H1 (cell line): ENCODE measurements at regions not wholly inside any gene's neighbourhood (a gene's known extent, or its start where the extent isn't known, plus 50 kb on each side); places are given as distances from the start of the nearest gene placed in this dataset.

Experiments
- CTCF ChIA-PET: fragments of 300-600 bp; sonication (Branson Sonifier 250); formaldehyde crosslinking; loops from one replicate; lab custom pipeline; 2021; ENCODE audit not compliant: partially characterized antibody; lab: Charles Lee
- POLR2A ChIA-PET: fragments of 300-600 bp; sonication (Branson Sonifier 250); formaldehyde crosslinking; loops from one replicate; lab custom pipeline; 2021; ENCODE audit warnings: inconsistent platforms; ENCODE audit not compliant: partially characterized antibody; lab: Charles Lee
- DNase-seq, 2 experiments: peaks; one replicate each; pipeline versions ENCODE4 v3.0.0 to v3.0.0-alpha.2; 2010 to 2022; ENCODE audit warnings: low spot score in 2 of 2, low read depth in 1 of 2, mixed read lengths in 1 of 2
- FAIRE-seq: peaks from 2 replicates; lab custom pipeline; 2011; peaks lifted over from hg19 to GRCh38; lab: Jason Lieb, UNC
- H2AFZ ChIP-seq: 2 replicates; pipeline ENCODE4 v1.8.1; 2012; ENCODE audit warnings: low read length, inconsistent platforms
- H2AK5ac ChIP-seq: 2 replicates; pipeline ENCODE4 v1.6.1; 2013; ENCODE audit warnings: low read depth, low read length
- H2BK120ac ChIP-seq: replicated peaks from 2 replicates; pipeline ENCODE3; 2013; ENCODE audit warnings: low read depth, low read length, inconsistent platforms
- H2BK12ac ChIP-seq: 2 replicates; pipeline ENCODE4 v1.6.1; 2013; ENCODE audit warnings: low read depth, low read length
- H2BK15ac ChIP-seq: 2 replicates; pipeline ENCODE4 v1.6.1; 2013; ENCODE audit warnings: low read length
- H2BK20ac ChIP-seq: 2 replicates; pipeline ENCODE4 v1.6.1; 2013; ENCODE audit warnings: low read length
- H2BK5ac ChIP-seq: 2 replicates; pipeline ENCODE4 v1.6.1; 2013; ENCODE audit warnings: low read depth, low read length
- H3K14ac ChIP-seq: 2 replicates; pipeline ENCODE4 v1.6.1; 2013; ENCODE audit warnings: inconsistent platforms; ENCODE audit not compliant: insufficient read length
- H3K18ac ChIP-seq: 2 replicates; pipeline ENCODE4 v1.6.1; 2013; ENCODE audit warnings: low read length; ENCODE audit errors: extremely low read depth
- H3K23ac ChIP-seq: 2 replicates; pipeline ENCODE4 v1.6.1; 2013; ENCODE audit warnings: inconsistent platforms; ENCODE audit not compliant: insufficient read length
- H3K23me2 ChIP-seq: 2 replicates; pipeline ENCODE4 v1.6.1; 2013; ENCODE audit warnings: low read depth, low read length
- H3K27ac ChIP-seq: 2 replicates; pipeline ENCODE4 v1.6.1; 2011; ENCODE audit warnings: low read depth, low read length, inconsistent platforms
- H3K27me3 ChIP-seq, 4 experiments: replicated peaks in 1 of 4; 1 replicate in 1 of 4; 2 replicates in 3 of 4; pipeline versions ENCODE4 v1.6.1 to v1.8.1; 2011 to 2013; ENCODE audit warnings: low read length in 3 of 4, mild to moderate bottlenecking in 3 of 4, inconsistent platforms in 2 of 4, mixed read lengths in 2 of 4, moderate library complexity in 1 of 4; ENCODE audit not compliant: control insufficient read depth in 3 of 4, insufficient read depth in 3 of 4; ENCODE audit errors: extremely low read depth in 1 of 4
- H3K36me3 ChIP-seq, 4 experiments: 2 replicates each; pipeline versions ENCODE4 v1.6.1 to v1.8.1; 2011 to 2013; ENCODE audit warnings: mild to moderate bottlenecking in 4 of 4, low read length in 3 of 4, moderate library complexity in 2 of 4, control low read depth in 1 of 4, inconsistent platforms in 1 of 4; ENCODE audit not compliant: insufficient read depth in 4 of 4, control insufficient read depth in 2 of 4
- H3K4ac ChIP-seq: replicated peaks from 2 replicates; pipeline ENCODE3; 2013; ENCODE audit warnings: low read length, low read depth, mixed read lengths, inconsistent platforms; ENCODE audit not compliant: insufficient read length
- H3K4me1 ChIP-seq, 4 experiments: replicated peaks in 1 of 4; 1 replicate in 1 of 4; 2 replicates in 3 of 4; pipeline versions ENCODE4 v1.6.1 to v1.8.1; 2011 to 2013; ENCODE audit warnings: low read length in 3 of 4, inconsistent platforms in 2 of 4, mixed read lengths in 1 of 4; ENCODE audit not compliant: insufficient read depth in 4 of 4, control insufficient read depth in 3 of 4
- H3K4me2 ChIP-seq, 2 experiments: 2 replicates each; pipeline versions ENCODE4 v1.6.1 to v1.8.1; 2011 to 2013; ENCODE audit warnings: low read depth in 2 of 2, low read length in 2 of 2, control low read depth in 1 of 2, inconsistent platforms in 1 of 2, mild to moderate bottlenecking in 1 of 2; ENCODE audit not compliant: insufficient read depth in 1 of 2
- H3K4me3 ChIP-seq, 4 experiments: fragments of 200-600, 300-600 bp in 1 of 4; sonication (generic), shearing (Covaris generic), sonication (Bioruptor Twin) in 1 of 4; 2 replicates each; pipeline versions ENCODE4 v1.5.1 to v1.8.1; 2011 to 2016; ENCODE audit warnings: low read length in 4 of 4, low read depth in 3 of 4, control low read depth in 2 of 4, inconsistent platforms in 2 of 4, mild to moderate bottlenecking in 2 of 4, mixed read lengths in 1 of 4, moderate library complexity in 1 of 4; ENCODE audit not compliant: insufficient read depth in 2 of 4; ENCODE audit errors: extremely low read depth in 1 of 4
- H3K56ac ChIP-seq: replicated peaks from 2 replicates; pipeline ENCODE3; 2013; ENCODE audit warnings: low read depth, mild to moderate bottlenecking, mixed read lengths, low read length, inconsistent platforms; ENCODE audit not compliant: insufficient read length
- H3K79me1 ChIP-seq: 2 replicates; pipeline ENCODE4 v1.6.1; 2013; ENCODE audit warnings: low read depth, low read length, control low read depth
- H3K79me2 ChIP-seq, 2 experiments: 2 replicates each; pipeline versions ENCODE4 v1.6.1 to v1.8.1; 2012 to 2013; ENCODE audit warnings: low read length in 2 of 2, mild to moderate bottlenecking in 2 of 2, inconsistent platforms in 1 of 2; ENCODE audit not compliant: insufficient read depth in 2 of 2, control insufficient read depth in 1 of 2
- H3K9ac ChIP-seq, 4 experiments: replicated peaks in 1 of 4; 1 replicate in 1 of 4; 2 replicates in 3 of 4; pipeline versions ENCODE4 v1.6.1 to v1.8.1; 2011 to 2013; ENCODE audit warnings: low read depth in 3 of 4, low read length in 3 of 4, control low read depth in 2 of 4, mild to moderate bottlenecking in 2 of 4, moderate library complexity in 2 of 4, inconsistent platforms in 1 of 4; ENCODE audit errors: extremely low read depth in 1 of 4
- H3K9me3 ChIP-seq, 2 experiments: 2 replicates each; pipeline versions ENCODE4 v1.6.1 to v1.8.1; 2012 to 2013; ENCODE audit warnings: mild to moderate bottlenecking in 2 of 2, moderate library complexity in 2 of 2, control low read depth in 1 of 2, inconsistent platforms in 1 of 2, low read depth in 1 of 2, low read length in 1 of 2, mixed read lengths in 1 of 2; ENCODE audit not compliant: insufficient read depth in 2 of 2
- H4K20me1 ChIP-seq, 2 experiments: replicated peaks in 1 of 2; 2 replicates each; pipeline versions ENCODE3 to v1.8.1; 2011 to 2013; ENCODE audit warnings: inconsistent platforms in 2 of 2, low read length in 2 of 2, mild to moderate bottlenecking in 1 of 2; ENCODE audit not compliant: insufficient read depth in 2 of 2, control insufficient read depth in 1 of 2
- H4K5ac ChIP-seq: 2 replicates; pipeline ENCODE4 v1.6.1; 2013; ENCODE audit warnings: low read length, low read depth, mixed read lengths, inconsistent platforms; ENCODE audit not compliant: insufficient read length
- H4K8ac ChIP-seq: 2 replicates; pipeline ENCODE4 v1.8.0; 2013; ENCODE audit warnings: mild to moderate bottlenecking, moderate library complexity, low read length, inconsistent platforms; ENCODE audit not compliant: insufficient read depth; ENCODE audit errors: extremely low read depth
- H4K91ac ChIP-seq: replicated peaks from 2 replicates; pipeline ENCODE3; 2013; ENCODE audit warnings: low read length, mixed read lengths, inconsistent platforms; ENCODE audit not compliant: insufficient read length
- CHD2 ChIP-seq: IDR thresholded peaks from 2 replicates; pipeline ENCODE4 v1.6.1; 2012; ENCODE audit warnings: low read length, improper control_type of control experiment
- KDM1A ChIP-seq: fragments of 200-600, 300-600 bp; sonication (generic); IDR thresholded peaks from 2 replicates; pipeline ENCODE4 v1.7.1; 2016; ENCODE audit warnings: mild to moderate bottlenecking, low read length, borderline replicate concordance
- NRF1 ChIP-seq: IDR thresholded peaks from 2 replicates; pipeline ENCODE4 v1.6.1; 2011; ENCODE audit warnings: mild to moderate bottlenecking, low read depth, low read length, improper control_type of control experiment
- RBBP5 ChIP-seq: IDR thresholded peaks from 2 replicates; pipeline ENCODE4 v1.7.1; 2012; ENCODE audit warnings: low read depth, mild to moderate bottlenecking, inconsistent platforms, low read length, moderate library complexity, borderline replicate concordance
- RFX5 ChIP-seq: IDR thresholded peaks from 2 replicates; pipeline ENCODE4 v1.6.1; 2011; ENCODE audit warnings: low read depth, low read length, improper control_type of control experiment, borderline replicate concordance
- WGBS, 2 experiments: shearing (Covaris generic) in 1 of 2; methylation state at CpG; one replicate each; pipeline versions ENCODE4 v1.1.6 to v1.1.7; 2013 to 2015; ENCODE audit warnings: low lambda C conversion rate in 2 of 2, mixed read lengths in 2 of 2, inconsistent platforms in 1 of 2, low coverage in 1 of 2, missing lambda C conversion rate in 1 of 2; ENCODE audit not compliant: insufficient replicate concordance in 2 of 2, insufficient coverage in 1 of 2, insufficient read length in 1 of 2; ENCODE audit errors: extremely low coverage in 1 of 2, missing lambda C conversion rate in 1 of 2; 5-methylcytosine and 5-hydroxymethylcytosine counted together
- TF ChIP-seq, protein P1 (sequence below): IDR thresholded peaks from 2 replicates; pipeline ENCODE4 v1.6.1; 2012; ENCODE audit warnings: low read length, inconsistent platforms
- TF ChIP-seq, protein P2 (sequence below): IDR thresholded peaks from 2 replicates; pipeline ENCODE4 v1.6.1; 2011; ENCODE audit warnings: low read length, improper control_type of control experiment

DNA sequence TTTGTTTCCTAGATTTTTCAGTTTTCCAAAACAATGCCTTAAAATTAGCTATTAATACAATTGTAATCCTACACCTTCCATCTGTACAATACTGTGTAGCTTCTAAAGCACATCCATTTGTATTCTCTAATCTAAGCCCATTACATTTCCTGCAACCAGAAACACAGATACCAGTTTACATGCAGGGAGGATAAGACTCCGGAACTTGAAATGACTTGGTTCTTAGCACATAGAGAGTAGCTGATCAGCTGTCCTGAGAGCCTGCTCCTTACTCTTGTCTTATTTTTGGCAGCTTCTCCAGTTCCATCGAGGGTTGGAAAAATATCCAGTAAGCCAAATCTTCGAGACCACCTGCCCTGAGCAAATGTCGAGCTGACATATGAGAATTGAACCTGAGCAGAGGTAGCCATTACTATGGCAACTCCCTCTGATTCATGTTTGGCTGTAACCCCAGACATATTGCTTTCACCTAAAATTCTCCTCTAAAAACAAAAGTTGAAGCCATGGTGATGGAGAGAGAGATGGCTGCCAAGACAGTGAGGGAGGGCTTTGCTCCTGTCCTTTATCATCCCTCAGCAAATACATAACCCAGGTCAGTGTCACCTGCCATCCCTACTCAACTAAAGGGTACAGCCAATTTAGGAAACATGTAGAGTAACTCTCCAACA is 542.8 kb downstream of the IRS1 start:
- Histone ChIP-seq H3K27ac (no peak overlapping the region), H3K4me2 (no peak overlapping the region)

More for the DNA sequence above, 542.8 kb downstream of the IRS1 start:
- CTCF ChIA-PET: interaction anchor here (0.5 to 2.2 kb wide), 2 partner anchors 41 to 145 kb away, joined by 3 to 9 read pairs; no protein-coding TSS in a partner anchor
- Histone ChIP-seq H2BK120ac (no peak overlapping the region), H4K91ac (no peak overlapping the region), H3K79me2 (no peaks in the 10 kb centered on the region), H2BK15ac (no peak overlapping the region), H3K27me3 (no peaks in the 10 kb centered on the region), H3K4me1 (no peaks in the 10 kb centered on the region), H2AK5ac (no peak overlapping the region), H2BK20ac (no peak overlapping the region), H2BK12ac (no peak overlapping the region), H3K23me2 (no peaks in the 10 kb centered on the region), H3K14ac (no peak overlapping the region), H3K18ac (no peak overlapping the region), H4K5ac (no peak overlapping the region), H2BK5ac (no peak overlapping the region), H3K4me3 (no peak overlapping the region), H3K79me1 (no peaks in the 10 kb centered on the region), H3K9me3 (no peaks in the 10 kb centered on the region), H3K36me3 (no peaks in the 10 kb centered on the region), H4K8ac (no peak overlapping the region), H3K4ac (no peak overlapping the region), H4K20me1 (no peaks in the 10 kb centered on the region), H3K23ac (no peak overlapping the region), H3K56ac (no peak overlapping the region), H2AFZ (0 out of 2 replicates have a peak overlapping the region, but pooled peaks have one; percentile 77), H3K9ac (no peak overlapping the region)
- WGBS, 2 experiments: 91% methylated on average over 4 of the region's 4 CpGs; no CpG with 5 or more reads in 1 of the 2 experiments
- DNase-seq (no peak), FAIRE-seq (no peak)
- TF ChIP-seq, protein P1, sequence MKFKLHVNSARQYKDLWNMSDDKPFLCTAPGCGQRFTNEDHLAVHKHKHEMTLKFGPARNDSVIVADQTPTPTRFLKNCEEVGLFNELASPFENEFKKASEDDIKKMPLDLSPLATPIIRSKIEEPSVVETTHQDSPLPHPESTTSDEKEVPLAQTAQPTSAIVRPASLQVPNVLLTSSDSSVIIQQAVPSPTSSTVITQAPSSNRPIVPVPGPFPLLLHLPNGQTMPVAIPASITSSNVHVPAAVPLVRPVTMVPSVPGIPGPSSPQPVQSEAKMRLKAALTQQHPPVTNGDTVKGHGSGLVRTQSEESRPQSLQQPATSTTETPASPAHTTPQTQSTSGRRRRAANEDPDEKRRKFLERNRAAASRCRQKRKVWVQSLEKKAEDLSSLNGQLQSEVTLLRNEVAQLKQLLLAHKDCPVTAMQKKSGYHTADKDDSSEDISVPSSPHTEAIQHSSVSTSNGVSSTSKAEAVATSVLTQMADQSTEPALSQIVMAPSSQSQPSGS: no peak
- TF ChIP-seq CHD2 (no peak), RBBP5 (no peak), RFX5 (no peak), NRF1 (no peak), KDM1A (no peak)
- TF ChIP-seq, protein P2, sequence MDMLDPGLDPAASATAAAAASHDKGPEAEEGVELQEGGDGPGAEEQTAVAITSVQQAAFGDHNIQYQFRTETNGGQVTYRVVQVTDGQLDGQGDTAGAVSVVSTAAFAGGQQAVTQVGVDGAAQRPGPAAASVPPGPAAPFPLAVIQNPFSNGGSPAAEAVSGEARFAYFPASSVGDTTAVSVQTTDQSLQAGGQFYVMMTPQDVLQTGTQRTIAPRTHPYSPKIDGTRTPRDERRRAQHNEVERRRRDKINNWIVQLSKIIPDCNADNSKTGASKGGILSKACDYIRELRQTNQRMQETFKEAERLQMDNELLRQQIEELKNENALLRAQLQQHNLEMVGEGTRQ: no peak
- POLR2A ChIA-PET: no interaction called here
